ENCODE measurements at regions not wholly inside any gene's neighbourhood (a gene's known extent, or its start where the extent isn't known, plus 50 kb on each side); places are given as distances from the start of the nearest gene placed in this dataset.

- Histone ChIP-seq H3K27ac (no peak overlapping the region), H3K9me3 (ENCODE audit: low read depth, low read length) (no peaks in the 10 kb centered on the region), H3K9ac (ENCODE audit: insufficient read length) (no peak overlapping the region), H3K4me3 (no peak overlapping the region), H3K36me3 (ENCODE audit: insufficient read depth, low read length) (no peaks in the 10 kb centered on the region)
- no peak for DNase-seq (ENCODE audit: low read depth, low spot score)
- TF ChIP-seq FOXP2 (optimal IDR thresholded peaks at IDR 0.05; ENCODE audit: control extremely low read depth, extremely low read length, insufficient read depth) (no peak), EZH2 (IDR thresholded peaks at IDR 0.05) (no peak)
Observed at GRCh38 chr6:23371132-23371915, 754.7 kb upstream of the NRSN1 start.

- Histone ChIP-seq H3K9me3 (ENCODE audit: low read depth, low read length) (no peaks in the 10 kb centered on the region), H3K9ac (ENCODE audit: insufficient read length) (no peak overlapping the region), H3K27ac (no peak overlapping the region), H3K36me3 (ENCODE audit: insufficient read depth, low read length) (no peaks in the 10 kb centered on the region), H3K4me3 (no peak overlapping the region)
- no peak for DNase-seq (ENCODE audit: low read depth, low spot score)
- TF ChIP-seq EZH2 (IDR thresholded peaks at IDR 0.05): no peak
- no peak for TF ChIP-seq POLR2AphosphoS5 (IDR thresholded peaks at IDR 0.05; ENCODE audit: borderline replicate concordance, low read depth, low read length)
- no peak for TF ChIP-seq FOXP2 (optimal IDR thresholded peaks at IDR 0.05; ENCODE audit: control extremely low read depth, extremely low read length, insufficient read depth)
Observed at GRCh38 chr6:23377830-23378229, 748.2 kb upstream of the NRSN1 start.

- Histone ChIP-seq H3K9me3 (ENCODE audit: low read depth, low read length) (no peaks in the 10 kb centered on the region), H3K36me3 (ENCODE audit: insufficient read depth, low read length) (no peaks in the 10 kb centered on the region), H3K4me3 (no peak overlapping the region), H3K9ac (ENCODE audit: insufficient read length) (no peak overlapping the region), H3K27ac (no peak overlapping the region)
- DNase-seq (ENCODE audit: low read depth, low spot score): no peak
- TF ChIP-seq POLR2AphosphoS5 (IDR thresholded peaks at IDR 0.05; ENCODE audit: borderline replicate concordance, low read depth, low read length) (no peak), FOXP2 (optimal IDR thresholded peaks at IDR 0.05; ENCODE audit: control extremely low read depth, extremely low read length, insufficient read depth) (no peak), EZH2 (IDR thresholded peaks at IDR 0.05) (no peak)
Observed at GRCh38 chr6:23380465-23380864, 745.5 kb upstream of the NRSN1 start.

GRCh38 chr6:23388086-23388783 is 737.8 kb upstream of the NRSN1 start:
- Histone ChIP-seq H3K9ac (ENCODE audit: insufficient read length) (no peak overlapping the region), H3K36me3 (ENCODE audit: insufficient read depth, low read length) (no peaks in the 10 kb centered on the region), H3K9me3 (ENCODE audit: low read depth, low read length) (no peaks in the 10 kb centered on the region), H3K27ac (no peak overlapping the region), H3K4me3 (no peak overlapping the region)
- TF ChIP-seq EZH2 (IDR thresholded peaks at IDR 0.05) (no peak), FOXP2 (optimal IDR thresholded peaks at IDR 0.05; ENCODE audit: control extremely low read depth, extremely low read length, insufficient read depth) (no peak), POLR2AphosphoS5 (IDR thresholded peaks at IDR 0.05; ENCODE audit: borderline replicate concordance, low read depth, low read length) (no peak)
- DNase-seq (ENCODE audit: low read depth, low spot score): no peak

DNA sequence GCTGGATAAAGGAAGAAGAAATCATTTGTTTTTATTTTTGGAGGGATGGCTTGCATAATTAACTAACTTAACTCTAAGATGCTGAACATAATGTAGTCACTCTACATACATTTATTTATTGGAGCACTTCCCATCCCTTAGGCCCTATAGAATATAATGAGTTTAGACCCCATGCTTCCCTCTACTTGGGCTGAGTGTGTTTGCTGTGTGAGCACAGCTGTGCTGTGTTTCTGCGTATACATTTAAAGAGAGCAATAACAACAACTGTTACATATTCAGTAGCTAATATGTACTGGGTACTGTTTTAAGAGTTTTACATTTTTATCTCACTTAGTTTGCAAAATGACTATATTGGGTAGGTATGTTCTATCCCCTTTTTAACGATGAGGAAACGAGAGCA is 736.6 kb upstream of the NRSN1 start:
- Histone ChIP-seq H3K36me3 (ENCODE audit: insufficient read depth, low read length) (no peaks in the 10 kb centered on the region), H3K27ac (no peak overlapping the region), H3K9ac (ENCODE audit: insufficient read length) (no peak overlapping the region), H3K9me3 (ENCODE audit: low read depth, low read length) (no peaks in the 10 kb centered on the region), H3K4me3 (no peak overlapping the region)
- DNase-seq (ENCODE audit: low read depth, low spot score): no peak
- TF ChIP-seq POLR2AphosphoS5 (IDR thresholded peaks at IDR 0.05; ENCODE audit: borderline replicate concordance, low read depth, low read length) (no peak), EZH2 (IDR thresholded peaks at IDR 0.05) (no peak), FOXP2 (optimal IDR thresholded peaks at IDR 0.05; ENCODE audit: control extremely low read depth, extremely low read length, insufficient read depth) (peak; percentile 26)

GRCh38 chr6:23390221-23390620 is 735.8 kb upstream of the NRSN1 start:
- TF ChIP-seq FOXP2 (optimal IDR thresholded peaks at IDR 0.05; ENCODE audit: control extremely low read depth, extremely low read length, insufficient read depth) (no peak), EZH2 (IDR thresholded peaks at IDR 0.05) (no peak), POLR2AphosphoS5 (IDR thresholded peaks at IDR 0.05; ENCODE audit: borderline replicate concordance, low read depth, low read length) (no peak)
- Histone ChIP-seq H3K27ac (no peak overlapping the region), H3K9ac (ENCODE audit: insufficient read length) (no peak overlapping the region), H3K9me3 (ENCODE audit: low read depth, low read length) (no peaks in the 10 kb centered on the region), H3K36me3 (ENCODE audit: insufficient read depth, low read length) (no peaks in the 10 kb centered on the region), H3K4me3 (no peak overlapping the region)
- DNase-seq (ENCODE audit: low read depth, low spot score): no peak

- DNase-seq (ENCODE audit: low read depth, low spot score): no peak
- Histone ChIP-seq H3K9me3 (ENCODE audit: low read depth, low read length) (no peaks in the 10 kb centered on the region), H3K36me3 (ENCODE audit: insufficient read depth, low read length) (no peaks in the 10 kb centered on the region), H3K27ac (no peak overlapping the region), H3K4me3 (no peak overlapping the region), H3K9ac (ENCODE audit: insufficient read length) (no peak overlapping the region)
- TF ChIP-seq POLR2AphosphoS5 (IDR thresholded peaks at IDR 0.05; ENCODE audit: borderline replicate concordance, low read depth, low read length) (no peak), FOXP2 (optimal IDR thresholded peaks at IDR 0.05; ENCODE audit: control extremely low read depth, extremely low read length, insufficient read depth) (no peak), EZH2 (IDR thresholded peaks at IDR 0.05) (no peak)
Observed at GRCh38 chr6:23394681-23395080, 731.3 kb upstream of the NRSN1 start.

- Histone ChIP-seq H3K9ac (ENCODE audit: insufficient read length) (no peak overlapping the region), H3K9me3 (ENCODE audit: low read depth, low read length) (no peaks in the 10 kb centered on the region), H3K27ac (no peak overlapping the region), H3K36me3 (ENCODE audit: insufficient read depth, low read length) (no peaks in the 10 kb centered on the region), H3K4me3 (no peak overlapping the region)
- DNase-seq (ENCODE audit: low read depth, low spot score): no peak
- TF ChIP-seq FOXP2 (optimal IDR thresholded peaks at IDR 0.05; ENCODE audit: control extremely low read depth, extremely low read length, insufficient read depth) (no peak), POLR2AphosphoS5 (IDR thresholded peaks at IDR 0.05; ENCODE audit: borderline replicate concordance, low read depth, low read length) (no peak), EZH2 (IDR thresholded peaks at IDR 0.05) (no peak)
Observed at GRCh38 chr6:23395381-23395780, 730.6 kb upstream of the NRSN1 start.
